ENCODE measurements at regions not wholly inside any gene's neighbourhood (a gene's known extent, or its start where the extent isn't known, plus 50 kb on each side); places are given as distances from the start of the nearest gene placed in this dataset.

DNA sequence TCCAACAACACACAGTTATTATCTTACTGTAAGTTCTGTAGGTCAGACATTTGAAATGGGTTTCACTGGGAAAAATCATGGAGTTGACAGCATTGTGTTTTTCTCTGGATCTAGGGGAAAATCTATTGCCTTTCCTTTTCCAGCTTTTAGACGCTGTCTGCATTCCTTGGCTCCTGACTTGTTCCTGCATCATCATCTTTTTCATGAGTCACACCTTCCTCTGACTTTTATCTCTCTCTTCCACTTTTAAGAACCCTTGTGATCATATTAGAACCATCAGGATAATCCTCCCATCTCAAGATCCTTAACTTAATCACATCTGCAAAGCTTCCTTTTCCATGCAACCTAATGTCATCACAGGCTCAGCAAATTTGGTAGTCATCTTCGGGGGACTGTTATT is 1454.8 kb downstream of the RPA4 start:
- no peak for DNase-seq (ENCODE audit: low read depth in 2 of 3, low spot score in 1 of 3)

DNA sequence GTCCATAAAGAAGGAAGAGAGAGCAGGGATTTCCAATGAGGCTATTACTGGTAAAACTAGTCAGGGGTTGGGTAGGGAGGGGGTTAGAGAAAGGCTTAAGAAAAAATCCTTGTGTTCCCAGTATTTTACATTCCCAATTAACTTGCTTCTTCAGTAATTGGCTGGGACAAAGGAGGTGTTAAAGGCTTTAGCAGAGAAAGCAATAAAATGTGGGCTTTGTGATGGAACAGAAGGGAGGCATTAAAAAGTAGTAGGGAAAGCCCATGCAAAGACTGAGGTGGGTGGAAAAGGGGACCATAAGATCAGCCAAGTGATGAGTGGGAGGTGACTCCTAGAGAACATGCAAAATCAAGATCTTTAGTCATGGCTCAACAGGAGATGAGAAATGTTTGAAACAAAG is 1467.2 kb downstream of the RPA4 start:
- no peak for DNase-seq (ENCODE audit: low read depth in 2 of 3, low spot score in 1 of 3)

DNA sequence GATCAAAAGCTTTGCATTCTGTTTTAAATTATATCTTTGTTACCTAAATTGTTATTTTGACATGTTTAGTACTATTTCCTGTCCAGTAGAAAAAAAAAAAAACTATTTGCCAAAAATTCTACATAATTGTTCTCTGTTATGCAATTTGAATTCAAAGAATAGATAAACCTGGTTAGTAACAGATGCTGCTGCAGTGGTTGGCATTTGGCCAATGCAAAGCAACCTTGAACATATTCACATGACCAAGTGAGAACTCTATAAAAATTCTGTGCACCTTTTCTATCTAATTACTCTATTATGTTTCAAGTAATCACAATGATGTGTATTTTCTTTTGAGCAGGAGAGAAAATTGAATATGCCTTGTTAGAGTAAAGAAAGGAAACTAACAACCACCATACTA is 1473.4 kb downstream of the RPA4 start:
- DNase-seq (ENCODE audit: low read depth in 2 of 3, low spot score in 1 of 3): no peak

DNA sequence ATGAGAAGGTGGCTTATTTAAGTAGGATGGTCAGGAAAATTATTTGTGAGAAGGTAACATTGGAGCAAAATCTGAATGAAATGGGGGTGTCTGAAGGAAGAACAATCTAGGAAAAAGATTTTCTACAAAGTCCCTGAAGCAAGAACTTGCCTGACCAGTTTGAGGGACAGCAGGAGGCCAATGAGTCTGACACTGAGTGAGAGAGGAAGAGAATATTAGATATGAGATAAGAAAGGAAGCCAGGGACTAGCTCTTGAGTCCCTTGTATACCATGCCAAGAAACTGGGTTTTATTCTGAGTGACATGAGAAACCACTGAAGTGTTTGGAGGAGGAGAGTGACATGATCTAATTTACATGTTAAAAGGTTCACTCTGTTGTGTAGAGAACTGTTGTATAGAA is 1478.9 kb downstream of the RPA4 start:
- DNase-seq (ENCODE audit: low read depth in 2 of 3, low spot score in 1 of 3): no peak

DNA sequence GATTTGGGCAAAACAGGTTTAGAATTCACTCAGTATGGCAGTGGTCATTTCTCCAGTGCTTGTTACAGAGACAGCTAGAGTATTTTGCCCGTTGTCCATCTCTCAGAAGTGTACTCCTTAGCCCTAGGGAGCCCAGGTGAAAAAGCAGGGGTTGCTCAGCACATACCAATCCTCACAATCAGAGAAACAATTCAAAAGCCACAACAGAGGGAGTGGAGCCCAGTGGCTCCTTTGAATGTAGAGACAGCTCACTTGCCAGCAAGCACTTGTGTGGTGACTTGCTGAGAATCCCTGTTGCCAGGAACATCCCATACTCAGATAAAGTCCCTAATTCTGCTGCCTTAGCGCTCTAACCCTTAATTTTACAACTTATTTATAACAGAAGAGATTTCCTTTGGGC is 1488.3 kb downstream of the RPA4 start:
- DNase-seq (ENCODE audit: low read depth in 2 of 3, low spot score in 1 of 3): no peak

DNA sequence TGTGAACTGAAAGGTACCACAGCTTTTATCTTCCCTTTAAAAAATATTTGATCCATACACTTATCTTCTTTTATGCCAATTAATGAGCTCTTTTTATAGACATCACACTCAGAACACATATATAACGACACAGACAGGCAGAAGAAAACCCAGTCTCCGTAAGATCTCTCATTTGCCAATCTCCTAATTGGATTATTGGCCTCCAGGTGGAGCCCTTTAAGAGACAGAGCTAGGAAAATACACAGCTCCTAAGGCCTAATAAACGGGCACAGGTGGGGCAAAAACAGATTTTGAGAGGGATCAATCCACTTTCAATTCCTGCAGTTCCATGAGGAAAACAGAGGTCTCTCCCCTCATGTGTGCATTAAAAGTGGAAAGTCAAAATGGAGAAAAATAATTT is 1495.4 kb downstream of the RPA4 start:
- DNase-seq (ENCODE audit: low read depth in 2 of 3, low spot score in 1 of 3): no peak

DNA sequence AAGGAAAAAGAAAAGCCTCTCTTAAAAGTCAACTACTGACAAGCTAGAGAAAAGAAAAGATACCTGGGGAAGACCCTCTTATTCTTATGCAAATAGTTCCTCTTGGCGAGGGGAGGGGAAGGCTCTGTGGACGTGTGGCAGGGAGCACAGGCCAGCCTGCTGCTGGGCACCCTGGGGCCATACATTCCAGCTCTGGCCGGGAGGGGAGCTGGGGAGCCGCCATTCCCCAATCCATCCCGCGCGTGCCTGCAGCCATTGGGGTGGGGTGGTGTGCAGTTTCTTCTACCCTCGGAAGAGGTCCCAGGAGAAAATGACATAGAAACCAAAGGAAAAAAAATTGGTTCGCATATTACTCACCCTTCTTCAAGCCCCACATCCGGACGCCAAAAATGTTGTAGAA is 1496.4 kb downstream of the RPA4 start:
- DNase-seq (ENCODE audit: low read depth in 2 of 3, low spot score in 1 of 3): no peak

DNA sequence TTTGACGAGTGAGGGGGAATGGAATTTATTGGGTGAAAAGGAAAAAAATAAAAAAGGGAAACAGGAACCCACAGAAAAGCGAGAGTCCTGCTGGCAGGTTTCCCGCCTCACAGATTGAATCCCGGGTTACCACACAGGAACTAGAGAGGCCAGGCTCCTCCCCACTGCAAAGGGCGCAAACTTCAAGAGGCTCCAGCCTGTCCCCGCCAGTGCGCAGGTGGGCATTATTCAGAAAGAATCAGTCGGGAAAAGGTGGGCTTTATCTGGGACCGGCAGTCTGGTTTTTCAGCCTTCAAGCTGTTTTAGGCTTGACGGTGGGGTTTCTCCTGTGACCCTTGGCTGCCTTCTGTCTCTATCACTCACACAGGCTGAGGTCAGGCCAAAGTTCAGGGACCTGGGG is 1496.8 kb downstream of the RPA4 start:
- no peak for DNase-seq (ENCODE audit: low read depth in 2 of 3, low spot score in 1 of 3)

DNA sequence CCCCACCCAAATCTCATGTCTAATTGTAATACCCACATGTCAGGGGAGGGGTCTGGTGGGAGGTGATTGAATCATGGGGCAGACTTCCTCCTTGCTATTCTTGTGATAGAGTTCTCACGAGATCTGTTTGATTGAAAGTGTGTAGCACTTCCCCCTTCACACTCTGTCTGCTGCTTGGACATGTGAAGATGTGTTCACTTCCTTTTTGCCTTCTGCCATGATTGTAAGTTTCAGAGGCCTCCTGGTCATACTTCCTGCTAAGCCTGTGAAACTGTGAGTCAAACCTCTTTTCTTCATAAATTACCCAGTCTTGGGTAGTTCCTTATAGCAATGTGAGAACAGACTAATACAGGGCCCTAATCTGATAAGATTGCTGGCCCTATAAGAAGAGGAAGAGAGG is 1514.8 kb downstream of the RPA4 start:
- DNase-seq (ENCODE audit: low read depth in 2 of 3, low spot score in 1 of 3): no peak

DNA sequence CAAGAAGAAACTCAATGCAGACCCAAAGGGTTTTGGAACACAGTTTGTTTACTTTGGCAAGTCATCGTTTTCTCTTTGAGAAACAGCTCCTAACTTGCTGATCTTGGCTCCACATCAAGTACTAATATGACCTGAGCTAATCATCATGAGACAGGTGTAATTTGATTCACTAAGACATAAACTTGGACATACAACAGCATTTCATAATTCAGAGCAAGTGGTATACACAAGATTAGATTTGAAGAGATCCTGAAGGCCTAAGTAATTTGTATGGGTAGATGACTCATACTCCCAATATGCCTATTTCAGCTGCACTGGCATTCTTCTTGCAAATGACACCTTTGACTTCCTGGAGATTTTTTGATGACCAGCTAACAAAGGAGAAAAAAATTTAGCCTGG is 1521.7 kb downstream of the RPA4 start:
- DNase-seq (ENCODE audit: low read depth in 2 of 3, low spot score in 1 of 3): no peak

DNA sequence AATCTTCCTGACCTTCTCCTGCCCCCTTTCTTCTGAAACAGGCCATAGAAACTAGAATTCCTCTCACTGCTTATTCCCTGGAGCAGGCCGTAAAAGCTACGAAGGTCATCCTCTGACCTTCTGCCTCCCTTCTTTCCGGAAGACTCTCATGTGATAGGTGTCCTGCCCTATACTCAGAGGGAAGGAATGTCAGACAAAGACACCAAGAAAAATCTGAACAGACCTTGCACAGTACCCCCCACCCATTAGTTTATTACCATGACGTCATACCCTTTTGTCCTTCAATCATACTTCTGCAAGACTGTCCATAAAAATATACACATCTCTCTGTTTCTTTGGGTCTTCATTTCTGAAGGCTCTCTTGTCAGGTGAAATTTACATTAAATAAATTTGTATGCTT is 1523.9 kb downstream of the RPA4 start:
- DNase-seq (ENCODE audit: low read depth in 2 of 3, low spot score in 1 of 3): no peak

DNA sequence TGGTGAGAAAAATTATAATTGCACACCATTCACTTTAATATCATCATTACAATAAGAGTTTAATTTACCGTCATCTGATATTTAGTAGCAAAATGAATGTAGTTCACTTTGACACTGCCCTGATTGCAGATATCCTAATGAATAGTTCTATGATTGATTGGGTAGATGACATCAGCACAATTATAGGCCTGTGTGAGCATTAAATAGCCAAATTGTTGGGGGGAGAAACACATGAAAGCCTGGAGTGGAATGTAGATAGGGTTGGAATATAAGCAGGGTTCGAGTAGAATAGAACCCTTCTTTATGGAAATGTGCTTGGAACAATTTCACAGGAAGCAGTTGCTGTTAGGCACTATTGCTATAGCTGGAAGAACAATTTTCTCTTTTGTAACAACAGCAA is 1526.2 kb downstream of the RPA4 start:
- DNase-seq (ENCODE audit: low read depth in 2 of 3, low spot score in 1 of 3): no peak

DNA sequence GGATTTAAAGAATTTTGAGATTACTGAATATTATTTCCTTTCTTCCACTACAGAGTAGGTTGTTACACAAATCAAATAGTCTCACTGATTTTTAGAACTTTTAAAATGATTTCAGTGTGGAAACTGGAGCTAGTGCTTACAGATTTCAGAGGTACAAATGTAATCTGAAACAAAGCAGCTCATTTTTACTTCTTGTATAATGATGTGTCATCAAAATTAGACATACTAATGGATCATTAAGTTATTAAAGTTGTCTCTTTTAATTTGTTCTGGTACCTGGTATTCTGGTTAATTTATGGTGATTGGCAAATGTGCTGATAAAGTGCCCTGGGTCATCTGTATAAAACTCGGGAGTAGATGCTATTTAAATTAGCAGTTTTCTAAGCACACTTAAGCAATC is 1528.3 kb downstream of the RPA4 start:
- DNase-seq (ENCODE audit: low read depth in 2 of 3, low spot score in 1 of 3): no peak

DNA sequence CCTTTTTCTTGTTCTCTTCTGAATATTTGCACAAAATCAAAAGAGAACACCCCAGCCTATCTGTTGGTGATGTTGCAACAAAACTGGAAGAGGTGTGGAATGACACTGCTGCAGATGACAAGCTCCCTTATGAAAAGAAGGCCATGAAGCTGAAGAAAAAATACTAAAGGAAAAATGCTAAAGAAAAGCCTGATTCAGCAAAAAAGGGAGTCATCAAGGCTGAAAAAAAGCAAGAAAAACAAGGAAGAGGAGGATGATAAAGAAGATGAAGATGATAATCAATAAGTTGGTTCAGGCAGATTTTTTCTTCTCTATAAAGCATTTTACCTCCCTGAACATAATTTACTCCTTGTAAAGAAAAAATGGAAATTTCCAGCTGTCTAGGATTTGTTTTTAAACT is 1538.8 kb downstream of the RPA4 start:
- no peak for DNase-seq (ENCODE audit: low read depth in 2 of 3, low spot score in 1 of 3)

DNA sequence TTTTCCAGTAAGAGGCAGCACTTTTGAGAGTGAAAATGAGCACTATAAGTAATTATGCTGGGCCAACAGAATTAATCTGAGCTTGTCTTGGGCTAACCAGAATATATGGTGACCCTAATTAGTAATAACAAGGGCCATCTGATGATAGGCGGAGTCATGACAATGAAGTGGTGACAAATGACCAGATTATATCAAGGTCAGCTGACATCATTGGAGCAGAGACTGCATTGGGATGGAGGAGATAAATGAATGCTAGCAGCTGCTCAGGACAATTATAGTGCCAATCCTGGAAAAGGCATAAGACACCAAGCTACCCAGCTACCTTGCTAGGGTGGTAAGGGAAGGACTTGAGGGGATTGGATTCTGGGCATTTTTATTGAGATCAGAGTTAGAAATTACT is 1548.7 kb downstream of the RPA4 start:
- no peak for DNase-seq (ENCODE audit: low read depth in 2 of 3, low spot score in 1 of 3)

DNA sequence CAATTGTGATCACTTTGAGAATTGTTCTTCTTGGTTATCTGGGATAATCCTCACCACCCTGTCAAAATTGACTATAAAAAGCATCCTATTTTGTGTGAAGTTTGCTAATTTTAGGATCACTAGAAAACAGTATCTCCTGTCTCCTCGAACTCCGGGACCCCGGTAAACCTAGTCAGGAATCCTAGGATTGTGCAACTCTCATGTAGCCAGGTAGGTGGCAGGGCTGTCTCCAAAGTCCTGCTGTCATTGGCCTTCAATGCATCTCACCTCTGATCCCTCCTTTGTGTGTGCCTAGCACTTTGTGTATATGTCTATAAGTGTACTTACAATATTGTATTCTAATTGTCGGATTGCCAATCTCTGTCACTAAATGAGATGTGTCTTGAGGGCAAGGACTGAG is 1564.8 kb downstream of the RPA4 start:
- DNase-seq (ENCODE audit: low read depth in 2 of 3, low spot score in 1 of 3): no peak

DNA sequence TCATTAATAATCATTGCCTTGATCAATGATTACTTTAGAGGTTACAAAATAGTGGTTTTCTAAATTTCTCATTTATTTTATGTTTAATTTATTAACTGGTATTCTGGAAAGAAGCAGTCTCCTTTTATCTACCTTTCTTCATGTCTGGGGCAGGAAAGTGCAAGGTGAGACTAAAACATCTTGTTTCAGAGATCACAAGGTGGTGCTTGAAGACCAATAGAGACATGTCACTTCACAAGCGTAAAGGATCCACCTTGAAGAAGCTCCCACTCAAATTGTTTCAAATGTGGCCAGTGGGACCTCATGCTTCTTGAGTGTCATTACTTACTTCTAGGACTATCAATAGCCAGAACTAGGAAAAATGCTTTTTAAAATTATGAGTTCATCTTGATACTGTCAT is 1568.7 kb downstream of the RPA4 start:
- DNase-seq (ENCODE audit: low read depth in 2 of 3, low spot score in 1 of 3): no peak

DNA sequence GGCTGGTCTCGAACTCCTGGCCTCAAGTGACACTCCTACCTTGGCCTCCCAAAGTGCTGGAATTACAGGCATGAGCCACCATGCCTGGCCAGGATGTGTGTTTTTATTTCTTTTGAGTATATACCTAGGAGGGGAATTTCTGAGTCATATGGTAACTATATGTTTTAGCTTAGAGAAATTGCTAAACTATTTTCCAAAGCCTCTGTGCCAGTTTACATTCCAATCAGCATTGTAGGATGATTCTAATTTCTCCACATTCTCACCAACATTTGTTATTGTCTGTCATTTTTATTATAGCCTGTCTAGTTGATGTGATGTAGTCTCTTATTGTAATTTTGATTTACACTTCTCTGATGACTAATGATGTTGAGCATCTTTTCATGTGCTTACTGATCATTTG is 1576.0 kb downstream of the RPA4 start:
- no peak for DNase-seq (ENCODE audit: low read depth in 2 of 3, low spot score in 1 of 3)

DNA sequence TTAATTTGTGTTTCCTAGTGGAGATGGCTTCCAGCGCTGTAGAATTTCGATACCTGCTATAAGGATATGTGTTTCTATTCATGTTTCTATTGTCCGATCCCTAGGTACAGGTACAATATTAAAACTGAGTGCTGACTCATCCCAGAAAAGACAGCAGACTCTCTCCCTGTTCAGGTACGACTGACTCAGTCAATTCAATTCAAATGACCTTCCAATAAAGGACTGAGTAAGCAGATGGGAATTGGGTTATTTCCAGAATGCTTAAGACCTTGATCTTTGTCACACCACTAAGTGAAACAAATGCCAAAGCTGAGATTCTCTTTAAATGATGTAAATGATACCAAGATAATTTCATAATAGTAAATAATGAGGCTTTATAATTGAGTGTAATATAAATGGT is 1596.9 kb downstream of the RPA4 start:
- DNase-seq (ENCODE audit: low read depth in 2 of 3, low spot score in 1 of 3): no peak

DNA sequence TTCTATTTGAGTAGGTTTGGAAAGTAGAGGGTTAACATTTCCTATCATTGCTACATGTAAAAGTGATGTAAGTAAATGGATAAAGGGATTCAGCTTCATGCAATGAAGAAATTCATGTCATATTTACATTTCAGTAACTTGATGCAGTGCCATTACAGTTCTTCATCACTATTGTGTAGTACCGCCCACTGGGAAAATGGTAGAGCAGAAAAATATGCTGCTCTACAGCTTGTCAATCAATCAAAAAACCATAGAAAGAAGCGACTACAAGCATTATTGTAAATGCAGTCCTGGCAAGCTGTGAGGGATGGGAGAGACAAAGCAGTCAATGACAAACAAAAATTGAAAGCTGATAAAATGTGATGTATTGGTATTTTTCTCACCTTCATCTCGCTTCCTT is 1597.9 kb downstream of the RPA4 start:
- no peak for DNase-seq (ENCODE audit: low read depth in 2 of 3, low spot score in 1 of 3)

DNA sequence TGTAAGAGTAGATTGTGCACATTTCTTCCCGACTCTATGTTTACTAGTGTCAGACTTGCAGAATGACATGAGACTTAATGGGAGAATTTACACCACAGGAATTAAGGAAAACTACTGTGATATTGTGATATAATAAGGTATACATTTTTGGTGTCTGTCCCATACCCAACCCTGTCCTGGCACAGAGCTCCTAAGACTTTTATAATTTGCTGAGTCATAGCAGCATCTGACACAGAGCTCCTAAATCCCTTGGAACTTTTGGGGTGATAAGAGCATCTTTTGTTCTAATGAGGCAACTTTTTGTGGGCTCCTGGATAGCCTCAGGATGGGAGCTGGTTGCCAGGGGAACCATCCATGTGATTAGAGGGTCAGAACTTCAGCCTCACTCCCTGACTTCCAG is 1607.0 kb downstream of the RPA4 start:
- no peak for DNase-seq (ENCODE audit: low read depth in 2 of 3, low spot score in 1 of 3)

DNA sequence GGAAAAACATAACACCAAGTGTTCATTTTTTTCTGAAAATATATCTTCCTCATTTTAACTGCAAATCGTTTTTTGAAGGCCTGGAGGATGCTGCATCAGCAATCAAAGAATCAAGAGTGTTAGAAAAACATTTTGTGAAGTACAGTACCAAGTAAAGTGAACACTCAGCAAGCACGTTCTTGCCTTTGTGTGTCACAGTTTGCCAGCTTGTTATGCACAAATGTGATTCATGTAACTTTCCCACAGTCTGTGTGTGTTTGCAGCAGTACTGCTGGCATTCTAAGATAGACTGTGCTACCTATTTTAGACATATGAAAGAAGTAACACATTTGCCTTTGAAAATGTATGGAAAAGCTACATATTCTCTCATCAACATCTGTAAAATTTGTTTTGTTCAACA is 1617.7 kb downstream of the RPA4 start:
- DNase-seq (ENCODE audit: low read depth in 2 of 3, low spot score in 1 of 3): no peak

DNA sequence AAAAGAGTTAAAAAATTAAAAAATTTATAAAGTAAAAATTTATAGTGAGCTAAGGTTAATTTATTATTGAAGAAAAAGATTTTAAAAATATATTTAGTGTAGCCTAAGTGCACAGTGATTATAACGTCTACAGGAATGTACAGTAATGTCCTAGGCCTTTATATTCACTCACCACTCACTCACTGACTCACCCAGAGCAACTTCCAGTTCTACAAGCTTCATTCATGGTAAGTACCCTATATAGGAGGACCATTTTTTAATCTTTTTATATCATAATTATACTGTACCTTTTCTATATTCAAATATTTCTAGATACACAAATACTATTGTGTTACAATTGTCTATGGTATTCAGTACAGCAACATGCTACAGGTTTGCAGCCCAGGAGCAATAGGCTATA is 1623.2 kb downstream of the RPA4 start:
- DNase-seq (ENCODE audit: low read depth in 2 of 3, low spot score in 1 of 3): no peak

DNA sequence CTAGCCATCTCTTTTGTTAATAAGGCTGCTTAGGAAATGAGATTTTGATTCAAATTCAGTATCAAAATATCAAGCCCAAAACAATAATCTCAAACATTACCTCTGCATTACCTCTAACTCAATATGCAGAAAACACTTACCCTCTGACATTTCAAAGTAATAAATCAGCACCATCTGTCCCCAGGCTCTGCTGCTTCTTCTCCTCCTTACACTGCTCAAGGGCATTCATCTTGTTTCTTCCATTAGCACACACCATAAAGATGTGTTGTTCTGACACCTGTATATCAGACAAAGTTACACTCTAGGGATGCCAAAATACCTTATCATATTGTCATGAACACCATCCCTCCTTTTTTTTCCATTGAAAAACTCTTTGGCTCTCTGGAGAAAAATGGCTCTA is 1630.3 kb downstream of the RPA4 start:
- no peak for DNase-seq (ENCODE audit: low read depth in 2 of 3, low spot score in 1 of 3)

DNA sequence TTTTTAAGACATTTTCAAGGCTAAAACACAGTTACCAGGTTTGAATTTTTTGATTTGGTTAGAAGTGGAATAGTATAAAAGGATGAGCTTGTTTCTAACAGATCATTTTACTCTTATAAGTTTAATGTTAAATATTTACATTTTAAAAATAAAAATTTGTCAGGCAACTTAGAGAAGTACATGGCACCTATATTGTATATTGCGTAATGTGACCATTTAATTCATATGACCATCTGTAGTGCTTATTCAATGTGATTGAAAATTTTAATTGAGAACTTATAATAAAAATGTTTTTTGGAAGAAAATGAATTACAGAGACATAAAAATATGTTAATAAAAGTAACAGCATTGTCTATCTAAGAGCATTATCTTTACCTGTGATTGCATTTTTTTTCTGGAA is 1632.4 kb downstream of the RPA4 start:
- no peak for DNase-seq (ENCODE audit: low read depth in 2 of 3, low spot score in 1 of 3)
